Kidney (tissue), 13 donors: ENCODE measurements at regions not wholly inside any gene's neighbourhood (a gene's known extent, or its start where the extent isn't known, plus 50 kb on each side); places are given as distances from the start of the nearest gene placed in this dataset.
A peak's percentile ranks its signal among the peaks of the same experiment; 100 is the strongest.

Experiments
- DNase-seq, 5 donors: peaks; one replicate each; pipeline ENCODE4 v3.0.0-alpha.2; 2013 to 2020
- FAIRE-seq: peaks from 2 replicates; lab custom pipeline; 2012; peaks lifted over from hg19 to GRCh38; lab: Jason Lieb, UNC
- H3K27ac ChIP-seq, 2 donors: one replicate each; pipeline ENCODE4 v1.7.0; 2013; ENCODE audit warnings: low read depth in 2 of 2, low read length in 2 of 2, inconsistent platforms in 1 of 2
- H3K27me3 ChIP-seq: one replicate; pipeline ENCODE4 v1.7.1; 2013; ENCODE audit warnings: low read length, inconsistent platforms; ENCODE audit not compliant: control insufficient read depth, insufficient read depth
- H3K36me3 ChIP-seq, 3 donors: one replicate each; pipeline versions ENCODE4 v1.7.0 to v1.7.1; 2013; ENCODE audit warnings: low read length in 3 of 3, control low read depth in 1 of 3, inconsistent platforms in 1 of 3; ENCODE audit not compliant: insufficient read depth in 3 of 3, control insufficient read depth in 2 of 3
- H3K4me1 ChIP-seq, 3 donors: one replicate each; pipeline versions ENCODE4 v1.7.0 to v1.7.1; 2013; ENCODE audit warnings: low read length in 3 of 3, inconsistent platforms in 1 of 3, low read depth in 1 of 3; ENCODE audit not compliant: control insufficient read depth in 2 of 3, insufficient read depth in 2 of 3
- H3K4me3 ChIP-seq, 3 donors: one replicate each; pipeline versions ENCODE4 v1.7.0 to v1.8.1; 2013; ENCODE audit warnings: low read length in 3 of 3, control low read depth in 1 of 3, inconsistent platforms in 1 of 3
- H3K9ac ChIP-seq, 3 donors: one replicate each; pipeline versions ENCODE4 v1.7.0 to v1.7.1; 2013; ENCODE audit warnings: low read length in 3 of 3, control low read depth in 1 of 3, inconsistent platforms in 1 of 3
- H3K9me3 ChIP-seq, 3 donors: one replicate each; pipeline versions ENCODE4 v1.7.0 to v1.7.1; 2013; ENCODE audit warnings: low read length in 3 of 3, control low read depth in 1 of 3, inconsistent platforms in 1 of 3; ENCODE audit not compliant: control insufficient read depth in 2 of 3, insufficient read depth in 1 of 3
- CTCF ChIP-seq: IDR thresholded peaks from 3 replicates; pipeline ENCODE4 v1.5.1; 2012; ENCODE audit warnings: mild to moderate bottlenecking, moderate library complexity, borderline replicate concordance; ENCODE audit not compliant: insufficient read depth; ENCODE audit errors: extremely low read depth
- intact Hi-C: fragments of 100-400 bp; cut with DNase I; formaldehyde crosslinking; loops from one replicate; pipeline ENCODE4 v1.11.1; 2022
- donor health status: control.
- donor health status: control.
- donor health status: control.
- donor health status: control.
- donor health status: control.
- donor health status: DM: yes; HTN: yes; CAD: no.
- donor health status: Normal renal cell carcinoma (clear cell type).

GRCh38 chr12:67586951-67587350 is 61.6 kb upstream of the DYRK2 start:
- Histone ChIP-seq H3K36me3 (no peaks in the 10 kb centered on the region), H3K9ac (no peak overlapping the region), H3K4me1 (no peaks in the 10 kb centered on the region), H3K9me3 (no peaks in the 10 kb centered on the region), H3K27me3 (no peaks in the 10 kb centered on the region), H3K4me3 (no peak overlapping the region), H3K27ac (no peak overlapping the region)
- DNase-seq (no peak), FAIRE-seq (no peak)
- TF ChIP-seq CTCF, result no peak
- intact Hi-C loops, result no loop called here

- no peak for TF ChIP-seq CTCF
- H3K9me3 ChIP-seq, result no peaks in the 10 kb centered on the region
Measured at GRCh38 chr12:67589078-67589477, 59.5 kb upstream of the DYRK2 start.

GRCh38 chr12:67590149-67590790 is 58.3 kb upstream of the DYRK2 start:
- H3K4me3 ChIP-seq, result no peak overlapping the region
- peaks cover 0 to 5% (median 2%) of the 10 kb centered on the region in 3 donors for H3K4me1 ChIP-seq
- FAIRE-seq (no peak), DNase-seq (peak in 1 of 5 donors; percentile 14)
- no peak overlapping the region for H3K27ac ChIP-seq
- intact Hi-C loops, result no loop called here
- no peak for TF ChIP-seq CTCF
- no peak overlapping the region for H3K9ac ChIP-seq
- no peaks in the 10 kb centered on the region for H3K36me3 ChIP-seq
- no peaks in the 10 kb centered on the region for H3K27me3 ChIP-seq
- H3K9me3 ChIP-seq, result no peaks in the 10 kb centered on the region

More at GRCh38 chr12:67589078-67589477, 59.5 kb upstream of the DYRK2 start:
- Histone ChIP-seq H3K27me3 (no peaks in the 10 kb centered on the region), H3K4me1 (peaks cover 0 to 5% (median 2%) of the 10 kb centered on the region in 3 donors), H3K27ac (no peak overlapping the region), H3K36me3 (no peaks in the 10 kb centered on the region), H3K9ac (no peak overlapping the region), H3K4me3 (no peak overlapping the region)
- intact Hi-C loops, result no loop called here
- no peak for DNase-seq
- FAIRE-seq, result no peak
